GM12872 (cell line): ENCODE measurements at regions not wholly inside any gene's neighbourhood (a gene's known extent, or its start where the extent isn't known, plus 50 kb on each side); places are given as distances from the start of the nearest gene placed in this dataset.

Source experiments
- TF ChIP-seq, protein P1 (sequence below): IDR thresholded peaks from 3 replicates; pipeline ENCODE4 v1.5.1; 2011; ENCODE audit warnings: low read depth, mild to moderate bottlenecking, low read length, moderate library complexity; ENCODE audit not compliant: insufficient read depth

DNA sequence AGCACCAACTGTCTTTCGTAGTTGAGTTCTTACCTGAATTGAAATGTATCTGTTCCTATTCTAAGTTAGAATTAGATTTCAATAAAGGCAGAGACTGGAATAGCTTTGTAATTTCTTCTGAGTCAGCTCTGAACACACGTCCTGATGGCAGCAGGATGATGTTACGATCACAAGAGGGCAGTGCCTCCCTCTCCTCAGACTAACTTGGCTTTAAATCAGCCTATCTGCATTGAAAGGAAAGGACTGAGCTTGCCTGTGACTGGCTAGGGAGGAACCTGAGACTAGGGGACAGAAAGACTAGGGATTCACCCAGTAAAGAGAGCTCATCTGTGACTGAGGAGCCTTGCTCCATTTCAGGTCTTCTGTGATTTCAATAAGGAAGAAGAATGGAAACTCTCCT, 323.7 kb upstream of the OR4E1 start:
- TF ChIP-seq, protein P1, sequence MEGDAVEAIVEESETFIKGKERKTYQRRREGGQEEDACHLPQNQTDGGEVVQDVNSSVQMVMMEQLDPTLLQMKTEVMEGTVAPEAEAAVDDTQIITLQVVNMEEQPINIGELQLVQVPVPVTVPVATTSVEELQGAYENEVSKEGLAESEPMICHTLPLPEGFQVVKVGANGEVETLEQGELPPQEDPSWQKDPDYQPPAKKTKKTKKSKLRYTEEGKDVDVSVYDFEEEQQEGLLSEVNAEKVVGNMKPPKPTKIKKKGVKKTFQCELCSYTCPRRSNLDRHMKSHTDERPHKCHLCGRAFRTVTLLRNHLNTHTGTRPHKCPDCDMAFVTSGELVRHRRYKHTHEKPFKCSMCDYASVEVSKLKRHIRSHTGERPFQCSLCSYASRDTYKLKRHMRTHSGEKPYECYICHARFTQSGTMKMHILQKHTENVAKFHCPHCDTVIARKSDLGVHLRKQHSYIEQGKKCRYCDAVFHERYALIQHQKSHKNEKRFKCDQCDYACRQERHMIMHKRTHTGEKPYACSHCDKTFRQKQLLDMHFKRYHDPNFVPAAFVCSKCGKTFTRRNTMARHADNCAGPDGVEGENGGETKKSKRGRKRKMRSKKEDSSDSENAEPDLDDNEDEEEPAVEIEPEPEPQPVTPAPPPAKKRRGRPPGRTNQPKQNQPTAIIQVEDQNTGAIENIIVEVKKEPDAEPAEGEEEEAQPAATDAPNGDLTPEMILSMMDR, result peak; percentile 40; the same call in 2 of the 3 replicates

DNA sequence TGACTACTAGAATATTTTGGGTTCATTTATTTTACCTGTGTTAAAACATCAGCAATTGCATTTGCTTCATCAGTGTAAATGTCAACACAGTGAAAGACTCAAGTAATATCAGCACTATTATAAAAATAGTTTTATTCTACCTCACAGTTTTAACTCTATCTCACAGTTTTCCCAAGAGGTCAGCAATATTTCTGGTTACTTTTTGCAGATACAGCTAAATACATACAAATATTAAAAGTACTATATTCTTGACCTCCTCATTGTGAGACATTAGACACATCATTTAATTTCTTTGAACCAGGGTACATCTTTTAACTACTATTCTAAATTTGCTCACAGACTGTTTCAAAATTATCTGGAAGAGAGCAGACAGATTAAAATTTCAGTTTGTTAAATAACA, 321.7 kb upstream of the OR4E1 start:
- TF ChIP-seq, protein P1, result no peak

GRCh38 chr14:21993837-21994236, 320.2 kb upstream of the OR4E1 start:
- TF ChIP-seq, protein P1, result no peak

- TF ChIP-seq, protein P1, result no peak
These were observed 319.5 kb upstream of the OR4E1 start for GRCh38 chr14:21993070-21993469.

DNA sequence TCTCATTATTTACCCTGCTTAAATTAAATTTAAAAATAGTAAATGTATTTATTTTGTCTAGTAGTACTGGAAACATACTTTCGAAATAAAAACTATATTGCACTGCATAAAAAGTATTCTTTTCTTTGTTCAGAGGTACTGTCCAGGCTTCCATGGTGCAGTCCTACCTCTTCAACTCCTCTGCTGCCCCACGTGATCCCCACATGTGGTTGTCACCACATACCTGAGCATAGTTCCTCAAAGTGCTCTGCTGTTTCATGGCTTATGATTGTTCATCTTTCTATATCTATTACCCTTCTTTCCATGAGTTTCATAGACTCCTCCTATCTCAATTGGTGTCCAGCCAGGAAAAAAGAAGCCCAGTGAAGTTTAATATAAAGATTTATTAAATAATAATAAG, 317.5 kb upstream of the OR4E1 start:
- TF ChIP-seq, protein P1, result no peak

GRCh38 chr14:21990116-21990515, 316.5 kb upstream of the OR4E1 start:
- TF ChIP-seq, protein P1, result peak; percentile 58; the same call in 2 of the 3 replicates

DNA sequence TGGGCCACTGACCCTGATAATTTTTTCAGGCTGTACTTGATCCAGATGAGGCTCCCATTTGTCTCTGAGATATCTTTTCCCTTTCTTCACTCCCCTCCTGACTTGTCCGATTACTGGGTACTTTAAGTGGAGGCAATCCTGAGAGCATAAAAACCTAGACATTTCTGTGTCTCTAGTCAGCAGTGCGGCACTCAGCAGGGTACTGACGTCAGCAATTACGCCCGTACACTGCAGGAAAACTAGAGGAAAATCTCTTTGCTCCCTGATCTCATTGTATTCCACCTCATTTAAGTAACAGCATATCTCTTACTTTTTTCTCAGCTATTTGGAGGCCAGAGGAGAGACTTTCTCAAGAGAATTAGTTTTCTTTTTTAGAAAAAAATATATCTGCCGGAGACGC, 315.5 kb upstream of the OR4E1 start:
- TF ChIP-seq, protein P1, result no peak

GRCh38 chr14:21988413-21988812, 314.8 kb upstream of the OR4E1 start:
- TF ChIP-seq, protein P1, result no peak
